ENCODE measurements at regions not wholly inside any gene's neighbourhood (a gene's known extent, or its start where the extent isn't known, plus 50 kb on each side); places are given as distances from the start of the nearest gene placed in this dataset.
"Not testable (repeated sequence)": the region's sequence is repeated elsewhere in the genome, so short reads cannot be mapped to it uniquely, and the experiment has no call there.

DNA sequence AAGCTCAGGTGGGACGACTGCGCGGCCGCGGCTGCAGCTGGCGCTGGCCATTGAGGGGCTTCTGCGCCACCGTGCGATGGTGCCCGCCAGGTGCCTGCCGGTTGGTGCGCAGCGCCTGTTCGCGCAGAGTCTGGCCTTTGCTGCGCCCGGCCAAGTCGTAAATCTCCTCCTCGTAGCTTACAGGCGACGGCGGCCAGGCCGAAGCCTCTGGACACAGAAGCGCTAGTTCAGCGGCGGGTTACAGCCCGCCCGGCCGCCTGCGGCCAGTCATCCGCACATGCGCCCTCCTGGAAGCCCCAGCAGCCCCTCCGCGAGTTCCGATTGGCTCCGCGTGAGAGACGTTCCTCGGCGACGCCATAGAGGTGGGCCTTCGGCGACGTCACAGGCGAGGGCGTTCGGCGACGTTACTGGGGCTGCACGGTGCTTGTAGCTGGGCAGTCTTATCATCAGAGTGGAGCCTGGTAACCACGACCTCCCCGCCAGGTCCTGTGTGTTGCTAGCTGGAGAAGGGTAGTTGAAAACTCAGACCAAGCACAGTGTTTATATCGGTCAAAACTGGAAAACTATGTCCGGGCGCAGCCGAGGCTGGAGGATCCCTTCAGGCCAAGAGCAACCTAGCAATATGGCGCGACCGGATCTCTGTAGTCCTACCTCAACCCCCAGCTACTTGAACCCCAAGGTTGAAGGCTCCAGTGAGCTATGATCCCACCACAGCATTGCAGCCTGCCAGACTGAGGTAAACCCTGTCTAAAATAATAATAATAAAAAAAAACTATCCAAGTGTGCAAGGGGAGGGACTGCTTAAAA, 265.7 kb downstream of the OR4C45 start:
- no peak overlapping the region for H3K4me3 ChIP-seq
- no peak overlapping the region for H3K27ac ChIP-seq
- H3K9me3 ChIP-seq, result peaks cover 0 to 44% (median 4%) of the 10 kb centered on the region in 3 donors
- no peaks in the 10 kb centered on the region for H3K4me1 ChIP-seq
- DNase-seq, result no peak
- intact Hi-C loops (cut with DNase I), result no loop called here
- WGBS, 2 donors, result 77 to 100% methylated on average over 1 to 4 of the region's 59 CpGs
- H3K36me3 ChIP-seq, result no peaks in the 10 kb centered on the region
- TF ChIP-seq POLR2A (IDR thresholded peaks at IDR 0.05), result no peak
- TF ChIP-seq, protein P1, sequence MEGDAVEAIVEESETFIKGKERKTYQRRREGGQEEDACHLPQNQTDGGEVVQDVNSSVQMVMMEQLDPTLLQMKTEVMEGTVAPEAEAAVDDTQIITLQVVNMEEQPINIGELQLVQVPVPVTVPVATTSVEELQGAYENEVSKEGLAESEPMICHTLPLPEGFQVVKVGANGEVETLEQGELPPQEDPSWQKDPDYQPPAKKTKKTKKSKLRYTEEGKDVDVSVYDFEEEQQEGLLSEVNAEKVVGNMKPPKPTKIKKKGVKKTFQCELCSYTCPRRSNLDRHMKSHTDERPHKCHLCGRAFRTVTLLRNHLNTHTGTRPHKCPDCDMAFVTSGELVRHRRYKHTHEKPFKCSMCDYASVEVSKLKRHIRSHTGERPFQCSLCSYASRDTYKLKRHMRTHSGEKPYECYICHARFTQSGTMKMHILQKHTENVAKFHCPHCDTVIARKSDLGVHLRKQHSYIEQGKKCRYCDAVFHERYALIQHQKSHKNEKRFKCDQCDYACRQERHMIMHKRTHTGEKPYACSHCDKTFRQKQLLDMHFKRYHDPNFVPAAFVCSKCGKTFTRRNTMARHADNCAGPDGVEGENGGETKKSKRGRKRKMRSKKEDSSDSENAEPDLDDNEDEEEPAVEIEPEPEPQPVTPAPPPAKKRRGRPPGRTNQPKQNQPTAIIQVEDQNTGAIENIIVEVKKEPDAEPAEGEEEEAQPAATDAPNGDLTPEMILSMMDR (IDR thresholded peaks at IDR 0.05), result no peak
- no peaks in the 10 kb centered on the region for H3K27me3 ChIP-seq

DNA sequence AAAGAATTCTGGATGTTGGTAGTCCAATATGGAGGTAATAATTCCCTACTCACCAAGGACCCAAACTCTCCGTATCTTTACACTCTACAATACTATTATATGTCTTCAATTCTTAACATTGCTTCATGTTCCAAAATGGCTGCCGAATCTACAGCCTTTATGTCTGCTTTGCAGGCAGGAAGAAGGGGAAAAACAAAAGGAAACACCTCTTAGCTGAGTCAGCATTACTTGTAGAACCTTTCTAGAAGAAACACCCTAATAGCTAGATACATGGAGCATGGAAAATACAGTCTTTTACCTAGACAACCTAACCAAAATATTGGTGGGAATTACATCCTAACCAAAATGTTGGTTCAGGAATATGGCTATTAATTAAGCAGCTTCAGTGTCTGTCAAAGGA, 298.0 kb downstream of the OR4C45 start:
- WGBS, 2 donors, result 45 to 72% methylated on average over 2 of the region's 2 CpGs

DNA sequence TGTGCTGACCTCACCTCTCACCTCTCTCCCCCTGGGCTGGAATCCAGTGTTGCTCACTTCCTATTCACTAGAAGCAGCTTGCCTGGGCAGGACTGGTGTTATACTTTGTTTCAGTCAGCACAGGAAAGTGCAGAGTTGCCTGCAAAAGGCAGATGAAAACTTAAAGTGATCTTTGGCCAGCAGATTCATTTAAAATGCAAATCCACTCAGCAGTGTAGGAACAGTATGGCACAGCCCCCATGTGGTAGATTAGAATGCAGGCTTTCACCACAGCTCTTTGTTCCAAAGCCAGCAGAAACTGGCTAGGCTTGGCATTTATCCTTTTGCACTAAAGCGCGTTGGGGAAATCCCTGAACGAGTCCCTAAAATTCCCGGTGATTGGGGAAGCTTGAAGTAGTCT, 301.2 kb downstream of the OR4C45 start:
- WGBS, 2 donors, result 66% methylated on average over 4 of the region's 4 CpGs
- H3K9me3 ChIP-seq, result peaks cover 0 to 16% (median 0%) of the 10 kb centered on the region in 3 donors
- H3K27me3 ChIP-seq, result no peaks in the 10 kb centered on the region
- no peak for DNase-seq
- no peaks in the 10 kb centered on the region for H3K4me1 ChIP-seq
- no peak overlapping the region for H3K27ac ChIP-seq
- intact Hi-C loops (cut with DNase I), result no loop called here
- H3K36me3 ChIP-seq, result no peaks in the 10 kb centered on the region
- no peak overlapping the region for H3K4me3 ChIP-seq
- TF ChIP-seq POLR2A (IDR thresholded peaks at IDR 0.05), result no peak
- TF ChIP-seq, protein P1 (IDR thresholded peaks at IDR 0.05), result no peak

More for the DNA sequence above, 298.0 kb downstream of the OR4C45 start:
- H3K9me3 ChIP-seq, result peaks cover 0 to 23% (median 5%) of the 10 kb centered on the region in 3 donors
- H3K4me3 ChIP-seq; H3K4me1 ChIP-seq; H3K36me3 ChIP-seq; H3K27me3 ChIP-seq; DNase-seq; H3K27ac ChIP-seq; intact Hi-C loops (cut with DNase I): not testable (repeated sequence)

DNA sequence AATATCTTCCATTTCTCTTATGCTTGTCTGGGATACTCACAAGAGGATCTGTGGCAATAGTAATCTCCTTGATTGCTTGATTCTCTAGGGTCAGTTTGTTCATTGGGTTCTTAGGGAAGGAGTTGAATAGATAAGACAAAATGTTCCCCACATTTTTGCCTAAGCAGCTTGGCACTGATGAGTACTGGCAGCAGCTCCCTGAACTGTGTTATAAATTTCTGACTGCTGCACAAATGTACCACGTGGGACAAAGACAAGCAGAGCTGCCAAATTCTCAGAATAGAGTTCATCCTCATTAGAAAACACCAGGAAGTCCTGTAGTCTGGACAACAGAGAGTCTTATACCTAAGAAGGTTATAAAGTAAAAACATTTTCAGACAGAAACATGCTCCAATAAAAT, 304.8 kb downstream of the OR4C45 start:
- DNase-seq; H3K36me3 ChIP-seq; intact Hi-C loops (cut with DNase I); H3K27me3 ChIP-seq; H3K27ac ChIP-seq; H3K4me1 ChIP-seq; H3K9me3 ChIP-seq; H3K4me3 ChIP-seq: not testable (repeated sequence)
- 0% methylated on average over 1 of the region's 1 CpG for WGBS, 2 donors

DNA sequence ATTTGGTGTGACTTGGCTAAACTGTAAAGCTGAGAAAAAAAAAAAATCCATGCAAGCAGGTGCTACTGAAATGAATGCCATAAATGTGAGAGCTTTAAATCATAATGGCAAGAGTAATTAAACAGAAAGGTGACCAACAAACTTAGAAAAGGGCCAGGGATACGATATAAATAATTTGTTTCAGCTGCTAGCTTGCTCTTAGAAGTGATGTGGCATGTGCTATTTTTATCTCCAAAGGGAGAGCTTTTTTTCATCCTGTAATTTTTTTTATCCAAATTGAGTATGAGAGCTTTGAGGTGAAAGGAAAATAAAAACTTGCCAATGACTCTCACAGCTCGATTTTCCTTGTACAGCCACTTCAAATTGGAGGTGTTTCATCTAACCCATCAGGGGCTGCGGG, 315.3 kb downstream of the OR4C45 start:
- H3K9me3 ChIP-seq; H3K4me1 ChIP-seq; intact Hi-C loops (cut with DNase I); H3K27me3 ChIP-seq; H3K36me3 ChIP-seq; H3K27ac ChIP-seq; DNase-seq; H3K4me3 ChIP-seq: not testable (repeated sequence)
- WGBS, 2 donors, result no CpG with 5 or more reads among the region's 3 CpGs

DNA sequence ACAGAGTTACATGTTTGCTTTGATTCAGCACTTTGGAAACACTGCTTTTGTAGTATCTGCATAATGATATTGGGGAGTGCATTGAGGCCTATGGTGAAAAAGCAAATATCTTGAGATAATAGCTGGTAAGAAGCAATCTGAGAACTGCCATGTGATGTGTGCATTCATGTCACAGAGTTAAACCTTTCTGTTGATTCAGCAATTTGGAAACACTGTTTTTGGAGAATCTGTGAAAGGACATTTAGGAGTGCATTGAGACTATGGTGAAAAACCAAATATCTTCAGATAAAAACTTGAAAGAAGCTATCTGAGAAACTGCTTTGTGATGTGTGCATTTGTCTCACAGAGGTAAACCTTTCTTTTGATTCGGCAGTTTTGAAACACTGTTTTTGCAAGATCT, 346.8 kb downstream of the OR4C45 start:
- Histone ChIP-seq H3K36me3 (no peaks in the 10 kb centered on the region), H3K27ac (no peak overlapping the region), H3K27me3 (no peaks in the 10 kb centered on the region), H3K4me3 (no peak overlapping the region), H3K9me3 (peaks cover 0 to 94% (median 28%) of the 10 kb centered on the region in 3 donors), H3K4me1 (no peaks in the 10 kb centered on the region)
- 63 to 64% methylated on average over 1 of the region's 1 CpG for WGBS, 2 donors
- no peak for DNase-seq
- intact Hi-C loops (cut with DNase I), result no loop called here
- TF ChIP-seq, protein P1 (IDR thresholded peaks at IDR 0.05), result no peak
- TF ChIP-seq POLR2A (IDR thresholded peaks at IDR 0.05), result no peak

DNA sequence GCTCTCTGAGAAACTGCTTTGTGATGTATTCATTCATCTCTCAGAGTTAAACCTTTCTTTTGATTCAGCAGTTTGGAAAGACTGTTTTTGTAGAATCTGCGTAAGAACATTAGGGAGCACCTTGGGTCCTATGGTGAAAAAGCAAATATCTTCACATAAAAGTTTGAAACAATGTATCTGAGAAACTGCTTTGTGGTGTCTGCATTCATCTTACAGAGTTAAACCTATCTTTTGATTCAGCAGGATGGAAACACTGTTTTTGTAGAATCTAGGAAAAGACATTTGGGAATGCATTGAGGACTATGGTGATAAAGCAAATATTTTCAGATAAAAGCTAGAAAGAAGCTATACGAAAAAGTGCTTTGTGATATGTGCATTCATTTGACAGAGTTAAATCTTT, 361.3 kb downstream of the OR4C45 start:
- peaks cover 0 to 94% (median 55%) of the 10 kb centered on the region in 3 donors for H3K9me3 ChIP-seq
- no peaks in the 10 kb centered on the region for H3K4me1 ChIP-seq
- no peak for TF ChIP-seq POLR2A (IDR thresholded peaks at IDR 0.05)
- TF ChIP-seq, protein P1 (IDR thresholded peaks at IDR 0.05), result no peak
- no peaks in the 10 kb centered on the region for H3K27me3 ChIP-seq
- no peak overlapping the region for H3K4me3 ChIP-seq
- no peak for DNase-seq
- H3K36me3 ChIP-seq, result no peaks in the 10 kb centered on the region
- WGBS, 2 donors, result 84 to 90% methylated on average over 2 of the region's 2 CpGs
- intact Hi-C loops (cut with DNase I), result no loop called here
- H3K27ac ChIP-seq, result no peak overlapping the region

Data from esophagus squamous epithelium (tissue), 5 donors.